ENCODE measurements at regions not wholly inside any gene's neighbourhood (a gene's known extent, or its start where the extent isn't known, plus 50 kb on each side); places are given as distances from the start of the nearest gene placed in this dataset.
"Not testable (repeated sequence)": the region's sequence is repeated elsewhere in the genome, so short reads cannot be mapped to it uniquely, and the experiment has no call there.

- Histone ChIP-seq H3K36me3 (ENCODE audit: control insufficient read depth, insufficient read depth, low read length) (no peaks in the 10 kb centered on the region), H3K4me3 (ENCODE audit: low read depth, low read length) (no peak overlapping the region), H3K9me3 (no peaks in the 10 kb centered on the region), H3K4me1 (no peaks in the 10 kb centered on the region), H3K27me3 (replicated peaks; ENCODE audit: control insufficient read depth, insufficient read depth, low read length) (no peaks in the 10 kb centered on the region)
- Mint-ChIP-seq H3K4me1 (ENCODE audit: low read depth, unreplicated experiment) (no peaks in the 10 kb centered on the region), H3K36me3 (ENCODE audit: insufficient read depth, unreplicated experiment) (no peaks in the 10 kb centered on the region), H3K27me3 (ENCODE audit: insufficient read depth, unreplicated experiment) (no peaks in the 10 kb centered on the region), H3K4me3 (ENCODE audit: unreplicated experiment) (no peak overlapping the region), H3K9me3 (ENCODE audit: unreplicated experiment) (peaks cover 32% of the 10 kb centered on the region), H3K27ac (ENCODE audit: unreplicated experiment) (no peak overlapping the region)
- BruUV-seq (replicated peaks), result no TSS peak
- no peak for DNase-seq
- no peak for TF ChIP-seq CTCF (IDR thresholded peaks at IDR 0.05; ENCODE audit: insufficient read depth in 1 of 2, low read depth in 1 of 2, low read length in 1 of 2, severe bottlenecking in 1 of 2, unreplicated experiment in 1 of 2)
- intact Hi-C loops (cut with micrococcal nuclease; ENCODE audit: unreplicated experiment), result no loop called here
- POLR2A ChIA-PET, result no interaction called here
- CTCF ChIA-PET, result no interaction called here
Observed at GRCh38 chrX:1853916-1854315, 239.1 kb downstream of the ASMT start.

GRCh38 chrX:1854861-1855260 is 240.0 kb downstream of the ASMT start:
- H3K27me3 Mint-ChIP-seq (ENCODE audit: insufficient read depth, unreplicated experiment); H3K36me3 Mint-ChIP-seq (ENCODE audit: insufficient read depth, unreplicated experiment); H3K27ac Mint-ChIP-seq (ENCODE audit: unreplicated experiment); POLR2A ChIA-PET; H3K4me1 Mint-ChIP-seq (ENCODE audit: low read depth, unreplicated experiment); DNase-seq; H3K4me3 Mint-ChIP-seq (ENCODE audit: unreplicated experiment); intact Hi-C loops (cut with micrococcal nuclease; ENCODE audit: unreplicated experiment); CTCF ChIA-PET; H3K9me3 ChIP-seq; H3K36me3 ChIP-seq (ENCODE audit: control insufficient read depth, insufficient read depth, low read length); H3K27me3 ChIP-seq (replicated peaks; ENCODE audit: control insufficient read depth, insufficient read depth, low read length); H3K4me3 ChIP-seq (ENCODE audit: low read depth, low read length); H3K4me1 ChIP-seq; BruUV-seq (replicated peaks): not testable (repeated sequence)
- peaks cover 32% of the 10 kb centered on the region for H3K9me3 Mint-ChIP-seq (ENCODE audit: unreplicated experiment)

- DNase-seq; H3K4me3 ChIP-seq (ENCODE audit: low read depth, low read length); H3K27ac Mint-ChIP-seq (ENCODE audit: unreplicated experiment); H3K4me1 Mint-ChIP-seq (ENCODE audit: low read depth, unreplicated experiment); H3K9me3 Mint-ChIP-seq (ENCODE audit: unreplicated experiment); H3K9me3 ChIP-seq; H3K36me3 ChIP-seq (ENCODE audit: control insufficient read depth, insufficient read depth, low read length); H3K36me3 Mint-ChIP-seq (ENCODE audit: insufficient read depth, unreplicated experiment); intact Hi-C loops (cut with micrococcal nuclease; ENCODE audit: unreplicated experiment); H3K27me3 Mint-ChIP-seq (ENCODE audit: insufficient read depth, unreplicated experiment); H3K4me1 ChIP-seq; BruUV-seq (replicated peaks); CTCF ChIA-PET; POLR2A ChIA-PET; H3K4me3 Mint-ChIP-seq (ENCODE audit: unreplicated experiment); H3K27me3 ChIP-seq (replicated peaks; ENCODE audit: control insufficient read depth, insufficient read depth, low read length): not testable (repeated sequence)
Observed at GRCh38 chrX:1859266-1859665, 244.4 kb downstream of the ASMT start.

- Histone ChIP-seq H3K9me3 (no peaks in the 10 kb centered on the region), H3K4me1 (no peaks in the 10 kb centered on the region), H3K36me3 (ENCODE audit: control insufficient read depth, insufficient read depth, low read length) (no peaks in the 10 kb centered on the region), H3K4me3 (ENCODE audit: low read depth, low read length) (no peak overlapping the region), H3K27me3 (replicated peaks; ENCODE audit: control insufficient read depth, insufficient read depth, low read length) (no peaks in the 10 kb centered on the region; the same call in 1 of the 2 replicates)
- no peak overlapping the region for H3K4me3 Mint-ChIP-seq (ENCODE audit: unreplicated experiment)
- H3K27ac Mint-ChIP-seq (ENCODE audit: unreplicated experiment), result no peak overlapping the region
- H3K9me3 Mint-ChIP-seq (ENCODE audit: unreplicated experiment), result peaks cover 9% of the 10 kb centered on the region
- ChIA-PET POLR2A (no interaction called here), CTCF (no interaction called here)
- no peak for DNase-seq
- no TSS peak for BruUV-seq (replicated peaks)
- no peaks in the 10 kb centered on the region for H3K36me3 Mint-ChIP-seq (ENCODE audit: insufficient read depth, unreplicated experiment)
- no peaks in the 10 kb centered on the region for H3K4me1 Mint-ChIP-seq (ENCODE audit: low read depth, unreplicated experiment)
- peaks cover 2% of the 10 kb centered on the region for H3K27me3 Mint-ChIP-seq (ENCODE audit: insufficient read depth, unreplicated experiment)
- no peak for TF ChIP-seq CTCF (IDR thresholded peaks at IDR 0.05; ENCODE audit: insufficient read depth in 1 of 2, low read depth in 1 of 2, low read length in 1 of 2, severe bottlenecking in 1 of 2, unreplicated experiment in 1 of 2)
- intact Hi-C loops (cut with micrococcal nuclease; ENCODE audit: unreplicated experiment), result no loop called here
Observed at GRCh38 chrX:1860936-1861594, 246.2 kb downstream of the ASMT start.

GRCh38 chrX:1863995-1864394 is 249.1 kb downstream of the ASMT start:
- H3K4me3 ChIP-seq (ENCODE audit: low read depth, low read length); DNase-seq; H3K27ac Mint-ChIP-seq (ENCODE audit: unreplicated experiment); H3K36me3 Mint-ChIP-seq (ENCODE audit: insufficient read depth, unreplicated experiment); H3K4me1 ChIP-seq; H3K36me3 ChIP-seq (ENCODE audit: control insufficient read depth, insufficient read depth, low read length); H3K9me3 Mint-ChIP-seq (ENCODE audit: unreplicated experiment); POLR2A ChIA-PET; intact Hi-C loops (cut with micrococcal nuclease; ENCODE audit: unreplicated experiment); BruUV-seq (replicated peaks); CTCF ChIA-PET; H3K4me1 Mint-ChIP-seq (ENCODE audit: low read depth, unreplicated experiment); H3K4me3 Mint-ChIP-seq (ENCODE audit: unreplicated experiment); H3K27me3 ChIP-seq (replicated peaks; ENCODE audit: control insufficient read depth, insufficient read depth, low read length); H3K27me3 Mint-ChIP-seq (ENCODE audit: insufficient read depth, unreplicated experiment); H3K9me3 ChIP-seq: not testable (repeated sequence)

Measured in Caco-2 (cell line).